ENCODE measurements at regions not wholly inside any gene's neighbourhood (a gene's known extent, or its start where the extent isn't known, plus 50 kb on each side); places are given as distances from the start of the nearest gene placed in this dataset.

DNA sequence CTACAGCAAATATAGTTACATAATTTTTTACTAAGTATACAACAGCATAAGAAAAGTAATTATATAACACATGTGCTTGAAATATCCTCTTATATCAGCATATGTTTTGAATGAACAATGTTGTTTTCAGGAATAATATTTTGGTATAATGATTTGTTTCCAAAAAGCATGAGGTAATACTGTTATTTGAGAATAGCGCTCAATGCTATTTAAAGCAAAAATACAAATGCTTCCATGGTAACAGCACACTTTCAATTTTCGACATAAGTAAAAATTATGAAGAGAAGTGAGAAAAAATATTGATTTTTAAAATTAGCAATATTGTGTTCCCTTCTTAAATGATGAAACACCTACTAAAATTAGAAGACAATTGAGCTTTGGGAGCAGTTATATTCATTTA is 715.9 kb upstream of the ATXN8OS start:
- TF ChIP-seq CTCF (IDR thresholded peaks at IDR 0.05): no peak
- TF ChIP-seq POLR2A (IDR thresholded peaks at IDR 0.05): no peak

Measured in heart left ventricle (tissue), 13 donors.